Thymus (tissue), 11 donors: ENCODE measurements at regions not wholly inside any gene's neighbourhood (a gene's known extent, or its start where the extent isn't known, plus 50 kb on each side); places are given as distances from the start of the nearest gene placed in this dataset.
A peak's percentile ranks its signal among the peaks of the same experiment; 100 is the strongest.

Experiments used
- DNase-seq, 9 donors: peaks; one replicate each; pipeline ENCODE4 v3.0.0-alpha.2; 2013; ENCODE audit warnings: low spot score in 9 of 9, low read depth in 6 of 9, missing footprints in 1 of 9
- H3K27ac ChIP-seq, 2 donors: one replicate each; pipeline ENCODE4 v1.5.1; 2013; ENCODE audit warnings: control low read depth in 1 of 2, low read depth in 1 of 2, low read length in 1 of 2, mild to moderate bottlenecking in 1 of 2, moderate library complexity in 1 of 2
- H3K27me3 ChIP-seq, 2 donors: one replicate each; pipeline ENCODE4 v1.5.1; 2013; ENCODE audit warnings: low read length in 1 of 2; ENCODE audit not compliant: control insufficient read depth in 2 of 2, insufficient read depth in 1 of 2
- H3K36me3 ChIP-seq, 2 donors: one replicate each; pipeline ENCODE4 v1.5.1; 2013; ENCODE audit warnings: low read length in 1 of 2, mild to moderate bottlenecking in 1 of 2, moderate library complexity in 1 of 2; ENCODE audit not compliant: control insufficient read depth in 2 of 2, insufficient read depth in 2 of 2
- H3K4me1 ChIP-seq, 2 donors: one replicate each; pipeline ENCODE4 v1.5.1; 2013; ENCODE audit warnings: low read length in 2 of 2; ENCODE audit not compliant: control insufficient read depth in 2 of 2, insufficient read depth in 2 of 2
- H3K4me3 ChIP-seq, 2 donors: one replicate each; pipeline ENCODE4 v1.5.1; 2013; ENCODE audit warnings: low read length in 2 of 2, control low read depth in 1 of 2, mild to moderate bottlenecking in 1 of 2
- H3K9me3 ChIP-seq, 2 donors: one replicate each; pipeline ENCODE4 v1.5.1; 2013; ENCODE audit warnings: low read length in 1 of 2, mild to moderate bottlenecking in 1 of 2; ENCODE audit not compliant: control insufficient read depth in 2 of 2, insufficient read depth in 1 of 2
- WGBS: extraction: QIAGEN DNeasy Blood & Tissue Kit; methylation state at CpG from one replicate; pipeline ENCODE4 v1.1.7; 2013; 5-methylcytosine and 5-hydroxymethylcytosine counted together
- donor health status: healthy.

GRCh38 chr6:21992178-21992967, 304.5 kb downstream of the PRL start:
- Histone ChIP-seq H3K36me3 (peaks cover 0 to 25% of the 10 kb centered on the region in 2 donors), H3K27me3 (no peaks in the 10 kb centered on the region), H3K9me3 (no peaks in the 10 kb centered on the region), H3K4me3 (no peak overlapping the region), H3K27ac (peak overlapping the region; percentile 46 to 50), H3K4me1 (peaks cover 19 to 41% of the 10 kb centered on the region in 2 donors)
- DNase-seq: peak in 4 of 9 donors; percentile 51 to 78 (median 54)
- WGBS: 64% methylated on average over 6 of the region's 6 CpGs

GRCh38 chr6:21993841-21994240, 303.0 kb downstream of the PRL start:
- Histone ChIP-seq H3K27ac (no peak overlapping the region), H3K9me3 (no peaks in the 10 kb centered on the region), H3K36me3 (peaks cover 0 to 21% of the 10 kb centered on the region in 2 donors), H3K27me3 (no peaks in the 10 kb centered on the region), H3K4me1 (peaks cover 30 to 50% of the 10 kb centered on the region in 2 donors), H3K4me3 (no peak overlapping the region)
- DNase-seq: no peak
- WGBS: 93% methylated on average over 2 of the region's 2 CpGs

GRCh38 chr6:21994821-21995220, 302.0 kb downstream of the PRL start:
- 73% methylated on average over 1 of the region's 1 CpG for WGBS

GRCh38 chr6:21995318-21995717, 301.5 kb downstream of the PRL start:
- no peaks in the 10 kb centered on the region for H3K27me3 ChIP-seq
- 97% methylated on average over 2 of the region's 2 CpGs for WGBS
- H3K9me3 ChIP-seq: no peaks in the 10 kb centered on the region
- DNase-seq: no peak
- no peak overlapping the region for H3K27ac ChIP-seq
- H3K4me3 ChIP-seq: no peak overlapping the region
- H3K4me1 ChIP-seq: peaks cover 42 to 63% of the 10 kb centered on the region in 2 donors
- peaks cover 0 to 21% of the 10 kb centered on the region in 2 donors for H3K36me3 ChIP-seq

More at GRCh38 chr6:21994821-21995220, 302.0 kb downstream of the PRL start:
- H3K9me3 ChIP-seq: no peaks in the 10 kb centered on the region
- no peak overlapping the region for H3K4me3 ChIP-seq
- H3K27me3 ChIP-seq: no peaks in the 10 kb centered on the region
- peaks cover 0 to 21% of the 10 kb centered on the region in 2 donors for H3K36me3 ChIP-seq
- peaks cover 37 to 58% of the 10 kb centered on the region in 2 donors for H3K4me1 ChIP-seq
- no peak for DNase-seq
- H3K27ac ChIP-seq: no peak overlapping the region

GRCh38 chr6:21996425-21997118, 300.3 kb downstream of the PRL start:
- Histone ChIP-seq H3K9me3 (no peaks in the 10 kb centered on the region), H3K4me3 (no peak overlapping the region), H3K36me3 (peaks cover 0 to 18% of the 10 kb centered on the region in 2 donors), H3K27ac (peak overlapping the region in 1 of 2 donors; percentile 76), H3K4me1 (peaks cover 46 to 65% of the 10 kb centered on the region in 2 donors), H3K27me3 (no peaks in the 10 kb centered on the region)
- 87% methylated on average over 5 of the region's 5 CpGs for WGBS
- no peak for DNase-seq

- peak overlapping the region; percentile 64 to 76 for H3K27ac ChIP-seq
- WGBS: 10% methylated on average over 5 of the region's 5 CpGs
- DNase-seq: peak in 2 of 9 donors; percentile 37 to 58
These were observed 299.5 kb downstream of the PRL start for GRCh38 chr6:21997119-21998037.

GRCh38 chr6:21998582-21998981, 298.3 kb downstream of the PRL start:
- Histone ChIP-seq H3K9me3 (no peaks in the 10 kb centered on the region), H3K4me3 (no peak overlapping the region), H3K27me3 (no peaks in the 10 kb centered on the region), H3K4me1 (peaks cover 33 to 51% of the 10 kb centered on the region in 2 donors), H3K27ac (peak overlapping the region in 1 of 2 donors; percentile 76), H3K36me3 (peaks cover 0 to 8% of the 10 kb centered on the region in 2 donors)
- DNase-seq: peak in 1 of 9 donors; percentile 49

More at GRCh38 chr6:21997119-21998037, 299.5 kb downstream of the PRL start:
- Histone ChIP-seq H3K4me1 (peaks cover 43 to 58% of the 10 kb centered on the region in 2 donors), H3K9me3 (no peaks in the 10 kb centered on the region), H3K4me3 (no peak overlapping the region), H3K27me3 (no peaks in the 10 kb centered on the region), H3K36me3 (peaks cover 0 to 17% of the 10 kb centered on the region in 2 donors)

- Histone ChIP-seq H3K4me3 (no peak overlapping the region), H3K27ac (peak overlapping the region in 1 of 2 donors; percentile 76), H3K9me3 (no peaks in the 10 kb centered on the region), H3K4me1 (peaks cover 33 to 51% of the 10 kb centered on the region in 2 donors), H3K36me3 (peaks cover 0 to 5% of the 10 kb centered on the region in 2 donors), H3K27me3 (no peaks in the 10 kb centered on the region)
- WGBS: 85% methylated on average over 6 of the region's 6 CpGs
- no peak for DNase-seq
These were observed 297.8 kb downstream of the PRL start for GRCh38 chr6:21999012-21999528.
